ENCODE measurements at regions not wholly inside any gene's neighbourhood (a gene's known extent, or its start where the extent isn't known, plus 50 kb on each side); places are given as distances from the start of the nearest gene placed in this dataset.

- no peak overlapping the region for H3K4me3 Mint-ChIP-seq (ENCODE audit: unreplicated experiment)
- H2AFZ ChIP-seq (ENCODE audit: low read depth, low read length): no peak overlapping the region
- DNase-seq (ENCODE audit: low read depth) (no peak), FAIRE-seq (no peak)
- no peaks in the 10 kb centered on the region for H3K79me2 ChIP-seq (ENCODE audit: insufficient read depth, low read length)
- H3K4me1 Mint-ChIP-seq (ENCODE audit: low read depth, unreplicated experiment): peaks cover 6% of the 10 kb centered on the region
- no peaks in the 10 kb centered on the region for H3K27me3 ChIP-seq (ENCODE audit: insufficient read depth, low read length)
- no peaks in the 10 kb centered on the region for H3K36me3 ChIP-seq (ENCODE audit: insufficient read depth, low read length)
- no peaks in the 10 kb centered on the region for H3K9me3 ChIP-seq (ENCODE audit: insufficient read depth, low read depth, low read length)
- H3K4me3 ChIP-seq (ENCODE audit: insufficient read depth, low read depth, low read length): no peak overlapping the region
- no peak for TF ChIP-seq EZH2 (IDR thresholded peaks at IDR 0.05; ENCODE audit: insufficient read depth, low read length)
- TF ChIP-seq, protein P1, sequence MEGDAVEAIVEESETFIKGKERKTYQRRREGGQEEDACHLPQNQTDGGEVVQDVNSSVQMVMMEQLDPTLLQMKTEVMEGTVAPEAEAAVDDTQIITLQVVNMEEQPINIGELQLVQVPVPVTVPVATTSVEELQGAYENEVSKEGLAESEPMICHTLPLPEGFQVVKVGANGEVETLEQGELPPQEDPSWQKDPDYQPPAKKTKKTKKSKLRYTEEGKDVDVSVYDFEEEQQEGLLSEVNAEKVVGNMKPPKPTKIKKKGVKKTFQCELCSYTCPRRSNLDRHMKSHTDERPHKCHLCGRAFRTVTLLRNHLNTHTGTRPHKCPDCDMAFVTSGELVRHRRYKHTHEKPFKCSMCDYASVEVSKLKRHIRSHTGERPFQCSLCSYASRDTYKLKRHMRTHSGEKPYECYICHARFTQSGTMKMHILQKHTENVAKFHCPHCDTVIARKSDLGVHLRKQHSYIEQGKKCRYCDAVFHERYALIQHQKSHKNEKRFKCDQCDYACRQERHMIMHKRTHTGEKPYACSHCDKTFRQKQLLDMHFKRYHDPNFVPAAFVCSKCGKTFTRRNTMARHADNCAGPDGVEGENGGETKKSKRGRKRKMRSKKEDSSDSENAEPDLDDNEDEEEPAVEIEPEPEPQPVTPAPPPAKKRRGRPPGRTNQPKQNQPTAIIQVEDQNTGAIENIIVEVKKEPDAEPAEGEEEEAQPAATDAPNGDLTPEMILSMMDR (IDR thresholded peaks at IDR 0.05; ENCODE audit: insufficient read depth, low read depth, low read length): no peak
- no peak overlapping the region for H3K27ac ChIP-seq (ENCODE audit: low read depth, low read length)
- H3K4me2 ChIP-seq (ENCODE audit: low read length): no peak overlapping the region
- no peak overlapping the region for H3K27ac Mint-ChIP-seq (ENCODE audit: unreplicated experiment)
- peaks cover 5% of the 10 kb centered on the region for H3K4me1 ChIP-seq (ENCODE audit: insufficient read depth, low read length)
- H4K20me1 ChIP-seq (ENCODE audit: insufficient read depth, low read length): no peaks in the 10 kb centered on the region
- no peaks in the 10 kb centered on the region for H3K27me3 Mint-ChIP-seq (ENCODE audit: low read depth, unreplicated experiment)
- no peaks in the 10 kb centered on the region for H3K9me3 Mint-ChIP-seq (ENCODE audit: unreplicated experiment)
- no peak overlapping the region for H3K9ac ChIP-seq (ENCODE audit: low read length)
- H3K36me3 Mint-ChIP-seq (ENCODE audit: low read depth, unreplicated experiment): no peaks in the 10 kb centered on the region
Observed at GRCh38 chr9:18350995-18351595, 122.9 kb upstream of the ADAMTSL1 start.

GRCh38 chr9:18352711-18353110, 121.2 kb upstream of the ADAMTSL1 start:
- no peaks in the 10 kb centered on the region for H3K36me3 ChIP-seq (ENCODE audit: insufficient read depth, low read length)
- no peak overlapping the region for H2AFZ ChIP-seq (ENCODE audit: low read depth, low read length)
- H3K79me2 ChIP-seq (ENCODE audit: insufficient read depth, low read length): no peaks in the 10 kb centered on the region
- Mint-ChIP-seq H3K27ac (ENCODE audit: unreplicated experiment) (no peak overlapping the region), H3K9me3 (ENCODE audit: unreplicated experiment) (no peaks in the 10 kb centered on the region), H3K36me3 (ENCODE audit: low read depth, unreplicated experiment) (no peaks in the 10 kb centered on the region), H3K4me3 (ENCODE audit: unreplicated experiment) (no peak overlapping the region), H3K27me3 (ENCODE audit: low read depth, unreplicated experiment) (no peaks in the 10 kb centered on the region), H3K4me1 (ENCODE audit: low read depth, unreplicated experiment) (peaks cover 4% of the 10 kb centered on the region)
- H3K4me1 ChIP-seq (ENCODE audit: insufficient read depth, low read length): peaks cover 2% of the 10 kb centered on the region
- no peak overlapping the region for H3K9ac ChIP-seq (ENCODE audit: low read length)
- no peaks in the 10 kb centered on the region for H3K27me3 ChIP-seq (ENCODE audit: insufficient read depth, low read length)
- TF ChIP-seq, protein P1 (IDR thresholded peaks at IDR 0.05; ENCODE audit: insufficient read depth, low read depth, low read length): no peak
- no peak for TF ChIP-seq EZH2 (IDR thresholded peaks at IDR 0.05; ENCODE audit: insufficient read depth, low read length)
- DNase-seq (ENCODE audit: low read depth): no peak
- H3K4me3 ChIP-seq (ENCODE audit: insufficient read depth, low read depth, low read length): no peak overlapping the region
- H4K20me1 ChIP-seq (ENCODE audit: insufficient read depth, low read length): no peaks in the 10 kb centered on the region
- H3K27ac ChIP-seq (ENCODE audit: low read depth, low read length): no peak overlapping the region
- no peak overlapping the region for H3K4me2 ChIP-seq (ENCODE audit: low read length)
- H3K9me3 ChIP-seq (ENCODE audit: insufficient read depth, low read depth, low read length): no peaks in the 10 kb centered on the region
- no peak for FAIRE-seq

- H3K9ac ChIP-seq (ENCODE audit: low read length): no peak overlapping the region
- H3K27ac ChIP-seq (ENCODE audit: low read depth, low read length): no peak overlapping the region
- no peaks in the 10 kb centered on the region for H3K79me2 ChIP-seq (ENCODE audit: insufficient read depth, low read length)
- TF ChIP-seq, protein P1 (IDR thresholded peaks at IDR 0.05; ENCODE audit: insufficient read depth, low read depth, low read length): no peak
- no peak for TF ChIP-seq EZH2 (IDR thresholded peaks at IDR 0.05; ENCODE audit: insufficient read depth, low read length)
- DNase-seq (ENCODE audit: low read depth) (no peak), FAIRE-seq (no peak)
- Mint-ChIP-seq H3K4me1 (ENCODE audit: low read depth, unreplicated experiment) (peaks cover 6% of the 10 kb centered on the region), H3K27ac (ENCODE audit: unreplicated experiment) (no peak overlapping the region), H3K4me3 (ENCODE audit: unreplicated experiment) (no peak overlapping the region), H3K36me3 (ENCODE audit: low read depth, unreplicated experiment) (no peaks in the 10 kb centered on the region), H3K9me3 (ENCODE audit: unreplicated experiment) (no peaks in the 10 kb centered on the region), H3K27me3 (ENCODE audit: low read depth, unreplicated experiment) (no peaks in the 10 kb centered on the region)
- no peak overlapping the region for H3K4me3 ChIP-seq (ENCODE audit: insufficient read depth, low read depth, low read length)
- no peaks in the 10 kb centered on the region for H3K36me3 ChIP-seq (ENCODE audit: insufficient read depth, low read length)
- no peak overlapping the region for H2AFZ ChIP-seq (ENCODE audit: low read depth, low read length)
- H3K9me3 ChIP-seq (ENCODE audit: insufficient read depth, low read depth, low read length): no peaks in the 10 kb centered on the region
- peaks cover under 1% of the 10 kb centered on the region for H3K4me1 ChIP-seq (ENCODE audit: insufficient read depth, low read length)
- H3K4me2 ChIP-seq (ENCODE audit: low read length): no peak overlapping the region
- no peaks in the 10 kb centered on the region for H4K20me1 ChIP-seq (ENCODE audit: insufficient read depth, low read length)
- H3K27me3 ChIP-seq (ENCODE audit: insufficient read depth, low read length): no peaks in the 10 kb centered on the region
Observed at GRCh38 chr9:18353473-18353872, 120.5 kb upstream of the ADAMTSL1 start.

Data from astrocyte (in vitro differentiated cells and primary cell).